ENCODE measurements at regions not wholly inside any gene's neighbourhood (a gene's known extent, or its start where the extent isn't known, plus 50 kb on each side); places are given as distances from the start of the nearest gene placed in this dataset.

- peaks cover 3% of the 10 kb centered on the region for H3K27me3 ChIP-seq (ENCODE audit: control insufficient read depth, insufficient read depth, low read length)
- FAIRE-seq, result no peak
- TF ChIP-seq CTCF (IDR thresholded peaks at IDR 0.05; ENCODE audit: insufficient read depth, low read length, severe bottlenecking), result no peak
- no peaks in the 10 kb centered on the region for H3K36me3 ChIP-seq (ENCODE audit: control insufficient read depth, insufficient read depth, low read length)
- no peak overlapping the region for H3K4me3 ChIP-seq (ENCODE audit: low read depth, low read length)
- DNase-seq (ENCODE audit: low read depth), result no peak
Observed at GRCh38 chr2:109061736-109062135, 67.3 kb upstream of the SH3RF3 start.

- Histone ChIP-seq H3K4me3 (ENCODE audit: low read depth, low read length) (no peak overlapping the region), H3K36me3 (ENCODE audit: control insufficient read depth, insufficient read depth, low read length) (no peaks in the 10 kb centered on the region), H3K27me3 (ENCODE audit: control insufficient read depth, insufficient read depth, low read length) (peaks cover 3% of the 10 kb centered on the region)
- no peak for FAIRE-seq
- no peak for DNase-seq (ENCODE audit: low read depth)
- no peak for TF ChIP-seq CTCF (IDR thresholded peaks at IDR 0.05; ENCODE audit: insufficient read depth, low read length, severe bottlenecking)
Observed at GRCh38 chr2:109060496-109060895, 68.5 kb upstream of the SH3RF3 start.

- DNase-seq (ENCODE audit: low read depth) (no peak), FAIRE-seq (no peak)
- no peak for TF ChIP-seq CTCF (IDR thresholded peaks at IDR 0.05; ENCODE audit: insufficient read depth, low read length, severe bottlenecking)
- Histone ChIP-seq H3K36me3 (ENCODE audit: control insufficient read depth, insufficient read depth, low read length) (no peaks in the 10 kb centered on the region), H3K4me3 (ENCODE audit: low read depth, low read length) (no peak overlapping the region), H3K27me3 (ENCODE audit: control insufficient read depth, insufficient read depth, low read length) (no peaks in the 10 kb centered on the region)
Observed at GRCh38 chr2:109059474-109060165, 69.4 kb upstream of the SH3RF3 start.

- DNase-seq (ENCODE audit: low read depth), result no peak
- no peak for FAIRE-seq
- no peak for TF ChIP-seq CTCF (IDR thresholded peaks at IDR 0.05; ENCODE audit: insufficient read depth, low read length, severe bottlenecking)
- Histone ChIP-seq H3K4me3 (ENCODE audit: low read depth, low read length) (no peak overlapping the region), H3K27me3 (ENCODE audit: control insufficient read depth, insufficient read depth, low read length) (no peaks in the 10 kb centered on the region), H3K36me3 (ENCODE audit: control insufficient read depth, insufficient read depth, low read length) (no peaks in the 10 kb centered on the region)
Observed at GRCh38 chr2:109058802-109059201, 69.8 kb upstream of the EDAR start.

GRCh38 chr2:109058191-109058632 lies 69.2 kb upstream of the EDAR start:
- H3K36me3 ChIP-seq (ENCODE audit: control insufficient read depth, insufficient read depth, low read length), result no peaks in the 10 kb centered on the region
- FAIRE-seq (no peak), DNase-seq (ENCODE audit: low read depth) (no peak)
- no peak for TF ChIP-seq CTCF (IDR thresholded peaks at IDR 0.05; ENCODE audit: insufficient read depth, low read length, severe bottlenecking)
- H3K4me3 ChIP-seq (ENCODE audit: low read depth, low read length), result no peak overlapping the region
- H3K27me3 ChIP-seq (ENCODE audit: control insufficient read depth, insufficient read depth, low read length), result no peaks in the 10 kb centered on the region

GRCh38 chr2:109057686-109058085 lies 68.7 kb upstream of the EDAR start:
- no peak for TF ChIP-seq CTCF (IDR thresholded peaks at IDR 0.05; ENCODE audit: insufficient read depth, low read length, severe bottlenecking)
- no peak for DNase-seq (ENCODE audit: low read depth)
- FAIRE-seq, result no peak
- Histone ChIP-seq H3K27me3 (ENCODE audit: control insufficient read depth, insufficient read depth, low read length) (no peaks in the 10 kb centered on the region), H3K4me3 (ENCODE audit: low read depth, low read length) (no peak overlapping the region), H3K36me3 (ENCODE audit: control insufficient read depth, insufficient read depth, low read length) (no peaks in the 10 kb centered on the region)
